ENCODE measurements at regions not wholly inside any gene's neighbourhood (a gene's known extent, or its start where the extent isn't known, plus 50 kb on each side); places are given as distances from the start of the nearest gene placed in this dataset.

DNA sequence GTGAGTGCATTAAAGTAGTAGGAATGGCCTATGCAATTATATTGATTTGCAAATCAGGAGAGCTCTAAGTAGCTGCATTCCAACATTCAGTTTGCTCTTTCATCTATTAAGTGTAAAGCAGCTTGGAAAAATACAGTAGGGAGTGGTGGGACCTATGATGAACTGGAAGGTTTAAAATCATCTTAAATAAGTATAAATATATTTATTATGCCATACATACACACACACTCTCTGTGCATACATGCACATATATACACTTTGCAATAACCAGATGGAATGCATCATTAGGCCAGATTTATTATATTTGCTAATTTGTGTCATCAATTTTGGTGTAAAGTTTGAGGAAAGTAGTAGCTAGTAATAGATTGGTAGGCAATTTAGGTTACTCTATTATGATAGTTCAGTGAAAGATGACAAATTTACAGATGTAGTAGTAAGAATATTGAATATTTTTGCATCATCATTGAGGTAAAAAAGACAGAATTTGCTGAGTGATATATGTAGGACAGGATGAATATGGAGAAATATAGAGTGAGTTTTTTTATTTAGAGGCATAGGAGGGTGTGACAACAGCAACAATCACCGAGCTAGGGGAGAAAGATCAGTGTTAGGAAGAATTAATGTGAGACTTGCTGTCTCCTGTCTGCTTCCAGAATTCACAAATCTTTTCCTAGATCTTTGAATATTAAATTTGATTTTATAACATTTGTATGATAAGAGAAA, 961.0 kb upstream of the CDH2 start:
- no peak for ATAC-seq (replicated peaks)
- Mint-ChIP-seq H3K36me3 (ENCODE audit: low read depth) (no peaks in the 10 kb centered on the region), H3K27ac (no peak overlapping the region), H3K9me3 (peaks cover 13% of the 10 kb centered on the region), H3K4me1 (no peaks in the 10 kb centered on the region), H3K4me3 (no peak overlapping the region), H3K27me3 (no peaks in the 10 kb centered on the region)

DNA sequence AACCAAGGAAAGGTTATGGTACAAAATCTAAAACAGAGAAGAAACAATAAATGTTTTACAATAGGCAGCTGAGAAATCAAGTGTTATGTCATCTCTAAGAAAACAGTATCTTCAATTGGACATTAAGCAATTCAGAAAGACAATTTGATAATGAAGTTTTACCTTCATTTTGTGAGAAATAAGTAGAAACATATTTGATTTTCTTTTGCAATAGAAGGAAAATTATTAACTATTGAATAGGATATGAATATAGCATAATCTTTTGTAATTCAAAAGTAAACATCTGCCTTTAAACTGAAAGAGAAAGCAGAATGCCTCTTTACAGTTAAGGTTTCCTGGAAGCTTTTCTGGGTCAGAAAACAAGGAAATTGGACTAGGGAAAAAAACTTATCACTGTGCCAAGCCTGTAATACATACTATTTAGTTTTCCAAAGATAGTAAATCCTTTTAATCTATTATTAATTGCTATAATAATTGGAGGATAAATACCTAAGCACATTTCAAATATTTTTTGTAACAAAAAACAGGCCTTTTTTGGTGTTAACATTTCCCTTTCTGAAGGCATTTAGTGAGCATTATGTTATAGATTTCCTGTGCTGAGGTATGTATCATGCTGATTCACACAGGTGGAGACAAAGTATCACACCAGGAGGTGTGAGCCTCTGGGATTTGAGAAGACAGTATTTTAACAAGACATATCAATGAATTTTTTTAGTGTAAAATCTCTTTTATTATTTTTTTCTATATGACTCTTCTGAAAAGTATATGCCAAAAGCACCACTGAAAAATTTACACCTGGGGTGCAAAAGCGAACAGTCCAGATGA, 947.0 kb upstream of the CDH2 start:
- ATAC-seq (replicated peaks) = no peak

DNA sequence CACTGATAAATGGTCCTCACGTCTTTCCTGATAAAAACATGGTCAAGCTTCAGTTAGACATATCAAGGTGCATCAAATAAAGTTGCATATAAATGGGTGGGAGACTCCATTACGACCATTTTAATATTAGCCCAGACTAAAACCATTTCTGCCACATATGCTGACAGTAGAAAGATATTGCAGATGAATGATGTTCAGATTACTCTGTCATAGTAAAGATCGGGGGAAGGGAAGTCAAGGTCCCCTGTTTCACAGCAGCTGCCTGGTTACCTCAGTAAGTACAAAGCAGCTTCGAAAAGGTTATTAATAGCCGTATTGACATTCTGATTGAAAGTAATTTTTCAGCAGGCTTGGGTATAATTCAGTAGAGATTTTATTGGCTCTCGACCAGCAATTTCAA, 927.7 kb upstream of the CDH2 start:
- H3K9me3 Mint-ChIP-seq = peaks cover 27% of the 10 kb centered on the region
- H3K4me1 Mint-ChIP-seq = no peaks in the 10 kb centered on the region
- no peaks in the 10 kb centered on the region for H3K36me3 Mint-ChIP-seq (ENCODE audit: low read depth)
- no peak for ATAC-seq (replicated peaks)
- no peak overlapping the region for H3K27ac Mint-ChIP-seq
- no peaks in the 10 kb centered on the region for H3K27me3 Mint-ChIP-seq
- H3K4me3 Mint-ChIP-seq = no peak overlapping the region

More for the DNA sequence above, 947.0 kb upstream of the CDH2 start:
- H3K27me3 Mint-ChIP-seq = no peaks in the 10 kb centered on the region
- peaks cover 10% of the 10 kb centered on the region for H3K9me3 Mint-ChIP-seq
- H3K27ac Mint-ChIP-seq = no peak overlapping the region
- no peak overlapping the region for H3K4me3 Mint-ChIP-seq
- no peaks in the 10 kb centered on the region for H3K4me1 Mint-ChIP-seq
- no peaks in the 10 kb centered on the region for H3K36me3 Mint-ChIP-seq (ENCODE audit: low read depth)

DNA sequence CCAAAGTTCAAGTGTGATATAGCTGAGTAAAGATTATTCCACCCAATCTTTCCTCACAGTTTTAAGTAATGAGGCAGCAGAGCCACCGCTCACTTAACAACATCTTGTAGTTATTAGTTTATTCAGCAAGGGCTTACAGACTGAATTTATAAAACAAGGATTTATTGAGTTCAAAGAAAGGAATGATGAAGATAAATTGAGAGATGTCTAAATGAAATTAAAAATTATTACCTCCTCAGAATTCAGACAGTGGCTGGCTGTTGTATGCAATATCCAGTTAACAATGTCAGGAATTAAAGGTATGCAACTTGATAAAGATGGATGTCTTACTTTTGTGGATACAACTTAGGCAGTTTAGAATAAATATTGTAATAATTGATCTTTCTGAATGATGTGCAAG, 927.3 kb upstream of the CDH2 start:
- no peak overlapping the region for H3K4me3 Mint-ChIP-seq
- H3K27me3 Mint-ChIP-seq = no peaks in the 10 kb centered on the region
- no peak for ATAC-seq (replicated peaks)
- H3K27ac Mint-ChIP-seq = no peak overlapping the region
- no peaks in the 10 kb centered on the region for H3K36me3 Mint-ChIP-seq (ENCODE audit: low read depth)
- no peaks in the 10 kb centered on the region for H3K4me1 Mint-ChIP-seq
- H3K9me3 Mint-ChIP-seq = peaks cover 29% of the 10 kb centered on the region

DNA sequence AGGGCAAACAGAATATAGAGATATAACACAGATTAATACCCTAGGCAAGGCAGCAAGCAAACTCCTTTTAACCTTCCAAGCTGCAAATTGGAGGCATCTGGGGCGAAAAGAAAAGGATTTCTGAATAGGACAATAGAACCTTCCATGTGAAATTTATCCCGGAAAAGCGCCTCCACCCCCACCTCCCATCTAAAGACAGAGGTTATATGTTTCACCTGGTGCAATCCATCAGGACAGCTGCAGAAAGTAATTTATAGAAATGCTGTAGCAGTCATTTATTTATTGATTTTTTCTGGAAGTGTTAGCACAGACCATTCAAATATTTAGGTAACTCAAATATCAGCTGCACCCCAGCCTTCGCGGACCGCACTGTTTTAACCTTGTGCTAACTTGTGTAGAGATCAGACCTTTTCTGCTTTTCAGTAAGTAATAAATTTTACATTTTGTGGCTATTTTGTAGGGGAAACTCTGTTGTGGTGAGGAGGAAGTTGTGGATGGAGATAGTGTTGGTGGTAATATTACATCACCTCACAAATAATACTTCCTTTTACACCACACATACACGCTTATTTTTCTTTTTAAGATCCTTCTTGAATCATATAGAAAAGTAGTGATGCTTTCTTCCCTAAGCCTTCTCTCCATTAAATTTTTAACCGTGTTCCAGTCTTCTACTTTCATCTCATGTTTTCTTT, 919.3 kb upstream of the CDH2 start:
- Mint-ChIP-seq H3K36me3 (ENCODE audit: low read depth) (no peaks in the 10 kb centered on the region), H3K9me3 (peaks cover 19% of the 10 kb centered on the region), H3K4me3 (no peak overlapping the region), H3K27me3 (no peaks in the 10 kb centered on the region), H3K4me1 (no peaks in the 10 kb centered on the region), H3K27ac (no peak overlapping the region)
- no peak for ATAC-seq (replicated peaks)

DNA sequence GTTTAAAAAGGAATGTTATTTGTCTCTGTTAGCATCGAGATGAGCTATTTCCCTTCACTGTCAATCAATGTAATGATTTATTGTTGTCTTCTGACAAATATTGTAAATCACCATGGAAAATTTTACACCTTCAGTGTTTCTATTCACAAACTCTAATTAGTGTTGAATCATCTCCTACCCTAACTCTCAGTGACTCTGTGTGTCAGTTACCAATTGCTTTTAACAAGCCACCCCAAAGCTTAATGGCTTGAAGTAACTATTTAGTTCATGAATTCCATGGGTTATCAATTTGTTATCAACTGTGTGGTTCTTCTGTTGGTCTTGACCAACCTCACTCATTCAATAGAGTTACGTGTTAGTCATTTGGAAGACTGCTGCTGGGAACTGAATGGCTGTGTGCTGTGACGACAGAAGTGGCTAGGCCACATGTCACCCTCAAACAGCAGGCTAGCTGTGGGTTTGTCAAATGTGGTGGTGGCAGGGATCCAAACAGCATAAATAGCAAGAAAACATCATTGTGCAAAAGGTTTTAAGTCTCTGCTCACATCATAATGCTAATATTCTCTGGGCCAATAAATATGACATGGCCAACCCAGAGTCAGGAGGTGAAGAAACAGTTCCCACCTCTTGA, 910.8 kb upstream of the CDH2 start:
- Mint-ChIP-seq H3K36me3 (ENCODE audit: low read depth) (no peaks in the 10 kb centered on the region), H3K27ac (no peak overlapping the region), H3K4me3 (no peak overlapping the region), H3K9me3 (peaks cover 22% of the 10 kb centered on the region), H3K4me1 (no peaks in the 10 kb centered on the region), H3K27me3 (no peaks in the 10 kb centered on the region)
- ATAC-seq (replicated peaks) = no peak

DNA sequence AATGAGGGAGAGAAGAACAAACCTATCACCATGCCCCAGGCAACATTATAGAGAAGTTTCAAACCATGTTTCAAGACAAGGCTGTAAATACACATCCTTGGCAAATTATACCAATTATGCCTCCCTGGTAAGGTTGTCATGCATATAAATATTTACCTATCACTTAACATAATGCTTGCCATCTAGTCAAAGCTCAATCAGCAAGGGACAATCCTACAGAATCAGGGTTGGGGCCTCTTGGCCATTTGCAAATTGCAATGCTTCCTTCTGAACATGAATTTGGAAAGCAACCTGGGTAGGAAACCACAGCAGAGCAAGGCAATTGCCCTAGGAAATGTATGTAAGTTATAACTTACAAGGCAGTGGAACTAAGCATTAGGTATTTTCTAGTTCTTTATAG, 907.2 kb upstream of the CDH2 start:
- Mint-ChIP-seq H3K4me1 (no peaks in the 10 kb centered on the region), H3K9me3 (peaks cover 20% of the 10 kb centered on the region), H3K36me3 (ENCODE audit: low read depth) (no peaks in the 10 kb centered on the region), H3K27me3 (no peaks in the 10 kb centered on the region), H3K4me3 (no peak overlapping the region), H3K27ac (no peak overlapping the region)
- no peak for ATAC-seq (replicated peaks)

DNA sequence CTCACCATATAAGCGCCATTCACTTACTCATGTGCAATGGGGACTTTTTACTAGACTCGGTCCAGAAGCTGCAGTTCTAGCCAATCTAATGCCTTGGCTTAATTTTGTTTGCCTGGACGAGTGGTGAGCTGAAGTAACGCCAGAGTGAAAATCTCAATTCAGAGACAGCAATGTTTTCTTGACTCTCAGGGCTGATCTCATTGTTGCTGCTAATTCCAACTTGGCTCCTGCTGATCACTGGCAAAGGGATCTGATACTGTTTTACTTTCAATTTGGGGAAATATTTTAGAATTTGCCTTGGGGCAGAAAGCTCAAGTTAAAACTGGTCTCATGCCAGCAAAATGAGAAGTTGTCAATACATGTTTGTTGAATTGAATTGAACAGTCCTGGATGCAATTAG, 906.6 kb upstream of the CDH2 start:
- no peaks in the 10 kb centered on the region for H3K27me3 Mint-ChIP-seq
- no peak for ATAC-seq (replicated peaks)
- no peaks in the 10 kb centered on the region for H3K36me3 Mint-ChIP-seq (ENCODE audit: low read depth)
- H3K27ac Mint-ChIP-seq = no peak overlapping the region
- no peaks in the 10 kb centered on the region for H3K4me1 Mint-ChIP-seq
- peaks cover 19% of the 10 kb centered on the region for H3K9me3 Mint-ChIP-seq
- H3K4me3 Mint-ChIP-seq = no peak overlapping the region

DNA sequence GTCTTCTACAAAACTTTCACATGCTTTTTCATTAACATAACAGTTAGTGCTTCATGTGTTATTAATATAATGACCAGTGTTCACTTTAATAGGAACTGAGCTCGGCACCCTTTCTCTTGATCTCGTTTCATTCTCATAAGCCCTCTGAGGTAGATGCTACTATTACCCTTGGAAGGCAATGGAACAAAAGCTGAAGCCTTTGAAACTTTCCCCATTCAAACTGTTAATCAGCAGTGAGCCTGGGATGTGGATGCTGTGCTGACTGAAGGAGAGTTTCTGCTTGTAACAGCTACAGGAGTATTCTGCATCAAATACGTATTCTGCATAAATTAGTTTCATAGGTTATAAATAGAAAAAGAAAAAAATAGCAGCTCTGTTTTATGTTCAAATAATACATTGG, 904.0 kb upstream of the CDH2 start:
- no peak overlapping the region for H3K4me3 Mint-ChIP-seq
- H3K27ac Mint-ChIP-seq = no peak overlapping the region
- ATAC-seq (replicated peaks) = no peak

DNA sequence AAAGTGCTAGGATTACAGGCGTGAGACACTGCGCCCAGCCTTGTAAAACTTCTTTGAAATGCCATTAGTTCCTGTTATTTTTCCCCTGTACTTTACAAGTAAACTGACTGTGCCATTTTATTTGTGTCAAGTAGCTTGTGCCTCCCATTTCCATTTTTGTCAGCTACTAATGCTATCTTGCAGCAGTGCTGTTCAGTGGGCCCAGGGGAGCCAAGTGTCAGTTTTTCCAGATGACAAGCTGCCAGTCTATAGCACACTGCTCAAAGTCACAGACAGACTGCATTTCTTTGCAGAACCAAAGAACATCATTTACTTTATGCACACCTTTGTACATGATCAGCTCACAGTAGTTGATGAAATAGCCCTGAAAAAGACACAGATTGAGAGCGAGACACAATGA, 901.3 kb upstream of the CDH2 start:
- H3K27me3 Mint-ChIP-seq = no peaks in the 10 kb centered on the region
- H3K4me1 Mint-ChIP-seq = no peaks in the 10 kb centered on the region
- H3K4me3 Mint-ChIP-seq = no peak overlapping the region

More for the DNA sequence above, 904.0 kb upstream of the CDH2 start:
- Mint-ChIP-seq H3K36me3 (ENCODE audit: low read depth) (no peaks in the 10 kb centered on the region), H3K9me3 (peaks cover 25% of the 10 kb centered on the region), H3K27me3 (no peaks in the 10 kb centered on the region), H3K4me1 (no peaks in the 10 kb centered on the region)

DNA sequence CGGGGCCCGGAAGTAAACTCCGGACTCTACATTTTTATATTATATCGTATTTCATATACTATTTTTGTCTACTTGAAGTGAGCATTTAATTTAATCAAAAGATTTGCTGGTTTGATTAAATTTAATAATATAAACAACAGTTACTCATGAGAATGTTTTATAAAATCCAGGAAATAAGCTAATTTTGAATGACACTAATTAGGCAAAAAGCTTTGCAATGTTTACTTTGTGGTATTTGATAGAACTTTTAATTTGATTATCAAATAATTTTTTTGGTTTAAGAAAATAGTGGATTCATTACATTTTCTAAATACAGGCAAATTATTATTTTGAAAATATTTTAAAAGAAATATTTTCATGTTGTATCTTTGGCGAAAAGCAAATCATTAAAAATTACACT, 900.4 kb upstream of the CDH2 start:
- no peak for ATAC-seq (replicated peaks)
- no peaks in the 10 kb centered on the region for H3K4me1 Mint-ChIP-seq
- H3K27me3 Mint-ChIP-seq = no peaks in the 10 kb centered on the region

More for the DNA sequence above, 901.3 kb upstream of the CDH2 start:
- H3K27ac Mint-ChIP-seq = no peak overlapping the region
- no peaks in the 10 kb centered on the region for H3K36me3 Mint-ChIP-seq (ENCODE audit: low read depth)
- H3K9me3 Mint-ChIP-seq = peaks cover 18% of the 10 kb centered on the region
- no peak for ATAC-seq (replicated peaks)

DNA sequence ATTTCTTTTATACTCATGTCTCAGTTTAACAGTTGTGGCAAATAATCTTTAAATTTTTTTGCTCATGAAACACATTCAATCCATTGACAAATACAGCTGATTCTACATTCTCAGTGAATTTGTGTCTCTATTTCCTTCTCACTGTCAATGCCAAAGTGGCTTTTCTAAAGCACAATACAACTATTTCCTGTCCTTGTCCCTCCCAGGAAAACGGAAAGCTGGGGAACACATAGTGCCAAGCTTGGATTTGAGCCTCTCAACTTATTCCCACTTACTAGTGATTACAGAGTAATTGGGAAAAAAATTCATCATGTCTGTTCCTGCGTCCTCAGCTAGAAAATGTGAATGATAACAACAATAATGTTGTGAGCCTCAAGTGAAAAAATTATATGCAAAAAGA, 899.7 kb upstream of the CDH2 start:
- H3K36me3 Mint-ChIP-seq (ENCODE audit: low read depth) = no peaks in the 10 kb centered on the region
- H3K27me3 Mint-ChIP-seq = no peaks in the 10 kb centered on the region
- ATAC-seq (replicated peaks) = no peak
- no peak overlapping the region for H3K27ac Mint-ChIP-seq
- peaks cover 16% of the 10 kb centered on the region for H3K9me3 Mint-ChIP-seq
- no peak overlapping the region for H3K4me3 Mint-ChIP-seq
- no peaks in the 10 kb centered on the region for H3K4me1 Mint-ChIP-seq

More for the DNA sequence above, 900.4 kb upstream of the CDH2 start:
- Mint-ChIP-seq H3K9me3 (peaks cover 13% of the 10 kb centered on the region), H3K27ac (no peak overlapping the region), H3K4me3 (no peak overlapping the region), H3K36me3 (ENCODE audit: low read depth) (no peaks in the 10 kb centered on the region)

DNA sequence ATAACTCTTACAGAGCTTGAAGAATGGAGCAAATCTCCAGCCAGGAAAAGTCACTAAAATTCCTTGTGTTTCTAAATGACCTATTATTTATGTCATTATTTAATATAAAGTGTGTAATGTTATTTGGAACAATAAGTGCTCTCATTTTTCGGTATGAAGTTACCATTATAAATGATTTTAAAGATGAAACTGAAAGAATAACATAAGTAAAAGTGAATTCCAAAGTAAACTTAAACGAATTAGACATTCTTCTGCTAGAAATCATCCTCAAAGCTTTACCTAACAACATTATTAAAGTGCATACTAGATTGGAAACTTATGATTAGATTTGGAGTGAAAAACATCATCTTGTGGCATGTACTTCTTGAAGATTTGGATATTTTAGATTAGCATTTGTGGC, 897.2 kb upstream of the CDH2 start:
- Mint-ChIP-seq H3K27me3 (no peaks in the 10 kb centered on the region), H3K27ac (no peak overlapping the region), H3K4me1 (no peaks in the 10 kb centered on the region), H3K36me3 (ENCODE audit: low read depth) (no peaks in the 10 kb centered on the region), H3K9me3 (peaks cover 19% of the 10 kb centered on the region), H3K4me3 (no peak overlapping the region)
- no peak for ATAC-seq (replicated peaks)

DNA sequence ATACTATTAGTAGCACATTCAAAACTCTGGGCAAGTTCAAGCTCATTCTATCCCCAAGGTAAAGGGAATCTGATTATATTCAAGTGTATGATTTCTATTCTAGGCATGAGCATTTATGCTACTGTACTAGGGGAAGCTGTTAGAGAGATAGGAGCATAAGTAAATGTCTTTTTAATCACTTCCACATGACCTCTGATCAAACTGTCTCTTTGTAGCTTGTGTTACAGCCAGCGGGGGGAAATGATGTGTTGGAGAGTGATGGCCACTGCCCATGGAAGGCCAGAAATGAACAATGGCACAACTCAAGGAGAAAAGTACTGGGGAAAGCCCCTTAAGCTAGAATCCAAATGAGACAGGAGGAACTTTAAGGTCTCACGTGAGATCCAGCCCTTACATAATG, 894.9 kb upstream of the CDH2 start:
- no peak for ATAC-seq (replicated peaks)
- Mint-ChIP-seq H3K4me1 (no peaks in the 10 kb centered on the region), H3K27ac (no peak overlapping the region), H3K36me3 (ENCODE audit: low read depth) (no peaks in the 10 kb centered on the region), H3K9me3 (peaks cover 13% of the 10 kb centered on the region), H3K4me3 (no peak overlapping the region), H3K27me3 (no peaks in the 10 kb centered on the region)

All from activated T-helper 17 cell treated with anti-CD3 and anti-CD28 coated beads, Interleukin-2, amount 50 U/mL, for 72 hours (primary cell).